ENCODE measurements at regions not wholly inside any gene's neighbourhood (a gene's known extent, or its start where the extent isn't known, plus 50 kb on each side); places are given as distances from the start of the nearest gene placed in this dataset.
"Not testable (repeated sequence)": the region's sequence is repeated elsewhere in the genome, so short reads cannot be mapped to it uniquely, and the experiment has no call there.

DNA sequence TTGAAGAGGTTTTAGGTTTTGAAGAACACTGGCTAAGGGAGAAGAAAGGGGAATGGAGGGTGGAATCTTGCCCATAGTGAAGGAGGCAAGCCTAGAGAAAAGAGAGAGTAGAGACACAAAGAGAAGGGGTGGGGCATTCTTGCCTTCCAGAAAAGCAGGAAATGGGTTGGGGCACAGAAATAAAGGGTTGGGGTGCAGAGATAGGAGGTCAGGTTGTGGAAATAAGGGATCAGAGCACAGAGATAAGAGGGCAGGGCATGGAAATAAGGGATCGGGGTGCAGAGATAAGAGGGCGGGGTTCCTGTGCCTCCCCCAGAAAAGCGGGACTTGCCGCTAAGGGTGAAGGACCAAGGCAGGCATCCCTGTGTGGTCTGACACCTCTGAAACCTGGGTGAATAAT lies 69.9 kb downstream of the ALG1L2 start:
- not testable (repeated sequence) for DNase-seq (ENCODE audit: extremely low read depth, insufficient read length); H3K27me3 ChIP-seq (replicated peaks; ENCODE audit: control insufficient read depth, insufficient read depth, low read length); H3K4me3 ChIP-seq (replicated peaks; ENCODE audit: low read depth, low read length); H3K36me3 ChIP-seq (ENCODE audit: control insufficient read depth, insufficient read depth, low read length)

DNA sequence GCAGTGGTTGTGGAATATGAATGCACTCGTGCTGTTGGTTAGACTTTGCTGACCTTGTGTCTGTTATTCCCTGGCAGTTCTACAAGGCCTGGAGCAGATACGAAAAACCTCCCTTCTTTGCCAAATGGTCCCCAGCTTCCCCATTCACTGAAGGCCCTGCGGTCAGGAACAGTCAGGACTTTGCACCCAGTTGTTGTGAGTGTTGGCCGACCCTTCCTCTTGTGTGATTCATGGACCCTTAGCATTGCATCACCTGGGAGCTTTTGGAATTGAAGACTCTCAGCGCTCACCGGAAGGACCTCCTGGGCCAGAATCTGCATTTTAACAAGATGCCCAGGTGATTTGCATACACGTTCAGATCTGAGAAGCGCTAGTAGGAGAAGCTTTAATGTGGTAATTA lies 71.6 kb downstream of the ALG1L2 start:
- not testable (repeated sequence) for H3K4me3 ChIP-seq (replicated peaks; ENCODE audit: low read depth, low read length); DNase-seq (ENCODE audit: extremely low read depth, insufficient read length); H3K36me3 ChIP-seq (ENCODE audit: control insufficient read depth, insufficient read depth, low read length)

DNA sequence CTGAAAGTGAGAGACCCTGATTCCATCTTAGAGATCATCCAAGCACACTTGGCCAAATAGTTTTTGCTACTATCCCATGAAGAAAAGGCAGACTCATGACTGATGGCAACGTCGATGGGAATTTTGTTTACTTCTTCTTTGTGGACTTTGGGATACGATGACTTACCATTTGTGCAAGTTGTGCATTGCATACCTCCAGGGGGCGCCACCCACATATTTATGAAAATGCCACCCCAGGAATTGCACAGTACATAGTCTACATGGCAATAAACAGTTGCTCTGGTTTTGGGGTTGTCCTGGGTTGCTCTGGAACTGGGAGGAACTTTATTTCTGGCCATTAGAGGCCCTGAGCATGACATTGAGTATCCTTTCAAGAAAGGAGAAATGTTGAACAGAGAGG lies 73.8 kb downstream of the ALG1L2 start:
- not testable (repeated sequence) for H3K4me3 ChIP-seq (replicated peaks; ENCODE audit: low read depth, low read length); H3K36me3 ChIP-seq (ENCODE audit: control insufficient read depth, insufficient read depth, low read length); H3K27me3 ChIP-seq (replicated peaks; ENCODE audit: control insufficient read depth, insufficient read depth, low read length); DNase-seq (ENCODE audit: extremely low read depth, insufficient read length)
- TF ChIP-seq, protein P1, sequence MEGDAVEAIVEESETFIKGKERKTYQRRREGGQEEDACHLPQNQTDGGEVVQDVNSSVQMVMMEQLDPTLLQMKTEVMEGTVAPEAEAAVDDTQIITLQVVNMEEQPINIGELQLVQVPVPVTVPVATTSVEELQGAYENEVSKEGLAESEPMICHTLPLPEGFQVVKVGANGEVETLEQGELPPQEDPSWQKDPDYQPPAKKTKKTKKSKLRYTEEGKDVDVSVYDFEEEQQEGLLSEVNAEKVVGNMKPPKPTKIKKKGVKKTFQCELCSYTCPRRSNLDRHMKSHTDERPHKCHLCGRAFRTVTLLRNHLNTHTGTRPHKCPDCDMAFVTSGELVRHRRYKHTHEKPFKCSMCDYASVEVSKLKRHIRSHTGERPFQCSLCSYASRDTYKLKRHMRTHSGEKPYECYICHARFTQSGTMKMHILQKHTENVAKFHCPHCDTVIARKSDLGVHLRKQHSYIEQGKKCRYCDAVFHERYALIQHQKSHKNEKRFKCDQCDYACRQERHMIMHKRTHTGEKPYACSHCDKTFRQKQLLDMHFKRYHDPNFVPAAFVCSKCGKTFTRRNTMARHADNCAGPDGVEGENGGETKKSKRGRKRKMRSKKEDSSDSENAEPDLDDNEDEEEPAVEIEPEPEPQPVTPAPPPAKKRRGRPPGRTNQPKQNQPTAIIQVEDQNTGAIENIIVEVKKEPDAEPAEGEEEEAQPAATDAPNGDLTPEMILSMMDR (IDR thresholded peaks at IDR 0.05; ENCODE audit: insufficient read depth, low read length, poor library complexity, severe bottlenecking), result peak; percentile 18

More for the DNA sequence above, 71.6 kb downstream of the ALG1L2 start:
- not testable (repeated sequence) for H3K27me3 ChIP-seq (replicated peaks; ENCODE audit: control insufficient read depth, insufficient read depth, low read length)

DNA sequence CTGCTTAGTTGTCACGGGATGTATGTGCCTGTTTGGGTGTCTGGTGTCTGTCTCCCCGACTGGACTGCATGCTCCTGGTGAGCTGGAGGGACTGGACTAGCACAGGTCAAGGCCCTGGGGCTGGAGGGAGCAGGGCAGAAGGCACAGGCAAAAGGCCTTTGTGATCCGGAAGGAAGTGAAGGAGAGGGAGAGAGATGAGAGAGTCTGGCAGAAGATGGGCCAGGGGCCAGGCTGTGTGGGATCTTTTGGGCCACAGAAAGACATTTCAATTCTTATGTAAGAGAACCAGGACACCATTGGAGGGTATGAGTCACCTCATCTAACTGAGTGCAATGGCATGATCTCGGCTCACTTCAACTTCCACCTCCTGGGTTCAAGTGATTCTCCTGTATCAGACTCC lies 85.2 kb downstream of the ALG1L2 start:
- not testable (repeated sequence) for H3K4me3 ChIP-seq (replicated peaks; ENCODE audit: low read depth, low read length); H3K27me3 ChIP-seq (replicated peaks; ENCODE audit: control insufficient read depth, insufficient read depth, low read length); DNase-seq (ENCODE audit: extremely low read depth, insufficient read length); H3K36me3 ChIP-seq (ENCODE audit: control insufficient read depth, insufficient read depth, low read length)

- not testable (repeated sequence) for H3K4me3 ChIP-seq (replicated peaks; ENCODE audit: low read depth, low read length); H3K27me3 ChIP-seq (replicated peaks; ENCODE audit: control insufficient read depth, insufficient read depth, low read length); H3K36me3 ChIP-seq (ENCODE audit: control insufficient read depth, insufficient read depth, low read length)
- DNase-seq (ENCODE audit: extremely low read depth, insufficient read length), result peak; percentile 62
Observed at GRCh38 chr3:130175195-130175594, 93.6 kb downstream of the ALG1L2 start.

- not testable (repeated sequence) for H3K27me3 ChIP-seq (replicated peaks; ENCODE audit: control insufficient read depth, insufficient read depth, low read length); H3K4me3 ChIP-seq (replicated peaks; ENCODE audit: low read depth, low read length); DNase-seq (ENCODE audit: extremely low read depth, insufficient read length); H3K36me3 ChIP-seq (ENCODE audit: control insufficient read depth, insufficient read depth, low read length)
Observed at GRCh38 chr3:130176476-130177256, 95.0 kb downstream of the ALG1L2 start.

- H3K4me3 ChIP-seq (replicated peaks; ENCODE audit: low read depth, low read length); H3K27me3 ChIP-seq (replicated peaks; ENCODE audit: control insufficient read depth, insufficient read depth, low read length); H3K36me3 ChIP-seq (ENCODE audit: control insufficient read depth, insufficient read depth, low read length): not testable (repeated sequence)
- peak; percentile 28 for DNase-seq (ENCODE audit: extremely low read depth, insufficient read length)
Observed at GRCh38 chr3:130178835-130179234, 97.2 kb downstream of the ALG1L2 start.

GRCh38 chr3:130179353-130179970 lies 97.8 kb downstream of the ALG1L2 start:
- peak; percentile 13 for DNase-seq (ENCODE audit: extremely low read depth, insufficient read length)
- peak overlapping the region; percentile 58 for H3K4me3 ChIP-seq (replicated peaks; ENCODE audit: low read depth, low read length)

GRCh38 chr3:130182475-130182874 lies 100.8 kb downstream of the ALG1L2 start:
- not testable (repeated sequence) for DNase-seq (ENCODE audit: extremely low read depth, insufficient read length); H3K4me3 ChIP-seq (replicated peaks; ENCODE audit: low read depth, low read length); H3K36me3 ChIP-seq (ENCODE audit: control insufficient read depth, insufficient read depth, low read length); H3K27me3 ChIP-seq (replicated peaks; ENCODE audit: control insufficient read depth, insufficient read depth, low read length)

More at GRCh38 chr3:130179353-130179970, 97.8 kb downstream of the ALG1L2 start:
- H3K27me3 ChIP-seq (replicated peaks; ENCODE audit: control insufficient read depth, insufficient read depth, low read length); H3K36me3 ChIP-seq (ENCODE audit: control insufficient read depth, insufficient read depth, low read length): not testable (repeated sequence)

DNA sequence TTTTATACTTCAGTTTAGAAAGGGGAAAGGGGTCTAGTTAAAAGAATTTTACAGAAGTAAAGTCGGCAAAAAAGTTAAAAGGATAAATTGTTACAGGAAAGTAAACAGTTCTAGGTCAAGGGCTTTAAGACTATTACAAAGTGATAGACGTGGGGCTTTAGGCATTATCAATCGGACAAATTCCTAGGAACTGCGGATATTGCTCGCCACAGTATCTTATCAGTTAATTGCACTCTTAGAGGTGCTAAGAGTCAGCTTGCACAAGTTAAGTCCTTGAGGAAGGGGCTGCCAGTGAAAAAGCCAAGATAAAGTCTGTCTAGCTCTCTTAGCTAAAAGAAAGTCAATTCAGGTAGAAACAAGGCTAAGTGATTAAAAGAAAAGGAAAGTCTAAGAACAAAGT lies 102.1 kb downstream of the ALG1L2 start:
- not testable (repeated sequence) for DNase-seq (ENCODE audit: extremely low read depth, insufficient read length); H3K27me3 ChIP-seq (replicated peaks; ENCODE audit: control insufficient read depth, insufficient read depth, low read length); H3K36me3 ChIP-seq (ENCODE audit: control insufficient read depth, insufficient read depth, low read length); H3K4me3 ChIP-seq (replicated peaks; ENCODE audit: low read depth, low read length)

DNA sequence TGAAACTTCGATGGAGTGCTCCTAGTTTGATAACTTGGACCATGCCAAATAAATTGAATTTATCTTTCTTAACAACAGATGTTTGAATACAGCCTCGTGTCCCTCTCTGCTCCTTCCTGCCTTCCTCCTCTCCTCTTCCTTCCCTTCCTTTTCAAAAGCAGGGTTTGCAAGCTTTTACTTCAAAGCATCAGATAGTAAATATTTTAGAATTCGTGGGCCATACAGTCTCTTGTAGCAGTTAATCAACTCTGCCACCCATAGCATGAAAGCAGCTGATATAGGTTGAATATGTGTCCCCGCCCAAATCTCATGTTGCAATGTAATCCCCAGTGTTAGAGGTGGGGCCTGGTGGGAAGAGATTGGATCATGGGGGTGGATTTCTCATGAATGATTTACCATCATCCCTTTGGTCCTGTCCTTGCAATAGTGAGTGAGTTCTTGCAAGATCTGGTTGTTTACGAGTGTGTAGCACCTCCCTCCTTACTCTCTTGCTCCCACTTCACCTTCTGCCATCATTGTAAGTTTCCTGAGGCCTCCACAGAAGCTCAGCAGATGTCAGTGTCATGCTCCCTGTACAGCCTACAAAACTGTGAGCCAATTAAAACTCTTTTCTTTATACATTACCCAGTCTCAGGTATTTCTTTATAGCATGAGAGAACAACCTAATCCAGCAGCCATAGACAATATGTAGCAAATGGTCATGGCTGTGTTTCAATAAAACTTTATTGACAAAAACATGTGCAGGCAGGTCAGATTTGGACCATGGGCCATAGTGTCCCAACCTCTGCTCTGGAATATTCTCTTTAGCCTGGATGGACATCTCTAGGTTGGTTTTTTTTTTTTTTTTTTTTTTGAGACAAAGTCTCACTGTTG lies 102.8 kb downstream of the ALG1L2 start:
- not testable (repeated sequence) for DNase-seq (ENCODE audit: extremely low read depth, insufficient read length); H3K27me3 ChIP-seq (replicated peaks; ENCODE audit: control insufficient read depth, insufficient read depth, low read length); H3K36me3 ChIP-seq (ENCODE audit: control insufficient read depth, insufficient read depth, low read length); H3K4me3 ChIP-seq (replicated peaks; ENCODE audit: low read depth, low read length)

- not testable (repeated sequence) for H3K4me3 ChIP-seq (replicated peaks; ENCODE audit: low read depth, low read length); H3K27me3 ChIP-seq (replicated peaks; ENCODE audit: control insufficient read depth, insufficient read depth, low read length); H3K36me3 ChIP-seq (ENCODE audit: control insufficient read depth, insufficient read depth, low read length); DNase-seq (ENCODE audit: extremely low read depth, insufficient read length)
Observed at GRCh38 chr3:130201272-130201671, 119.6 kb downstream of the ALG1L2 start.

- H3K36me3 ChIP-seq (ENCODE audit: control insufficient read depth, insufficient read depth, low read length); H3K4me3 ChIP-seq (replicated peaks; ENCODE audit: low read depth, low read length); DNase-seq (ENCODE audit: extremely low read depth, insufficient read length); H3K27me3 ChIP-seq (replicated peaks; ENCODE audit: control insufficient read depth, insufficient read depth, low read length): not testable (repeated sequence)
Observed at GRCh38 chr3:130203633-130204032, 122.0 kb downstream of the ALG1L2 start.
